Astrocyte (in vitro differentiated cells and primary cell): ENCODE measurements at regions not wholly inside any gene's neighbourhood (a gene's known extent, or its start where the extent isn't known, plus 50 kb on each side); places are given as distances from the start of the nearest gene placed in this dataset.

ENCODE experiments used
- EZH2 ChIP-seq: IDR thresholded peaks from 2 replicates; pipeline ENCODE4 v1.6.1; 2012; ENCODE audit warnings: mild to moderate bottlenecking, low read length, inconsistent platforms; ENCODE audit not compliant: insufficient read depth
- TF ChIP-seq, protein P1 (sequence below): IDR thresholded peaks from 2 replicates; pipeline ENCODE4 v1.5.1; 2011; ENCODE audit warnings: low read depth, mild to moderate bottlenecking, inconsistent platforms, low read length, moderate library complexity; ENCODE audit not compliant: insufficient read depth

DNA sequence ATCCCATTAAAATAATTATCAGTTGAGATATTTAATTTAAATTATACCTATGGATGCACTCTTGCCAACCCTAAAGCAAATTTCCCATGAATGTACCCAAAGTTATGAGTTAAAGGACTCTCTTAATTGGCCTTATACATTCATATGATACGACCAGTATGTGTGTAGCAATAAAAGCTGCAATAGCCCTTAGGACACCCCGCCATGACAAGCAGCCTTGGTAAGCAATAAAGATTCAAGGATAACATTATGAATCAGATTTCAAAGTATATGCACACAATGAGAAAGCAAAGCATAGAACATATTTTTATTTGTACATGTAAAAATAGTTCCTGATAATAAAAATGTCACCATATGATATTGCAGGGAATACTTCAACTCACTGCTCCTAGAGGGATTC, 1699.3 kb upstream of the CDH9 start:
- TF ChIP-seq EZH2, result no peak
- TF ChIP-seq, protein P1, sequence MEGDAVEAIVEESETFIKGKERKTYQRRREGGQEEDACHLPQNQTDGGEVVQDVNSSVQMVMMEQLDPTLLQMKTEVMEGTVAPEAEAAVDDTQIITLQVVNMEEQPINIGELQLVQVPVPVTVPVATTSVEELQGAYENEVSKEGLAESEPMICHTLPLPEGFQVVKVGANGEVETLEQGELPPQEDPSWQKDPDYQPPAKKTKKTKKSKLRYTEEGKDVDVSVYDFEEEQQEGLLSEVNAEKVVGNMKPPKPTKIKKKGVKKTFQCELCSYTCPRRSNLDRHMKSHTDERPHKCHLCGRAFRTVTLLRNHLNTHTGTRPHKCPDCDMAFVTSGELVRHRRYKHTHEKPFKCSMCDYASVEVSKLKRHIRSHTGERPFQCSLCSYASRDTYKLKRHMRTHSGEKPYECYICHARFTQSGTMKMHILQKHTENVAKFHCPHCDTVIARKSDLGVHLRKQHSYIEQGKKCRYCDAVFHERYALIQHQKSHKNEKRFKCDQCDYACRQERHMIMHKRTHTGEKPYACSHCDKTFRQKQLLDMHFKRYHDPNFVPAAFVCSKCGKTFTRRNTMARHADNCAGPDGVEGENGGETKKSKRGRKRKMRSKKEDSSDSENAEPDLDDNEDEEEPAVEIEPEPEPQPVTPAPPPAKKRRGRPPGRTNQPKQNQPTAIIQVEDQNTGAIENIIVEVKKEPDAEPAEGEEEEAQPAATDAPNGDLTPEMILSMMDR, result no peak
